Activated CD8-positive, alpha-beta T cell treated with anti-CD3 and anti-CD28 coated beads, Interleukin-2, amount 10 ng/mL, durations not matched to agents 7 days and 5 days (primary cell): ENCODE measurements at regions not wholly inside any gene's neighbourhood (a gene's known extent, or its start where the extent isn't known, plus 50 kb on each side); places are given as distances from the start of the nearest gene placed in this dataset. TPM values are rescaled to one million over a fixed set of nuclear protein-coding genes. Genes with fewer than 3 reads are reported as not detected.

Experiments used
- ATAC-seq: fragments of 150-1000 bp; cut with Tn5 transposase; one replicate; pipeline ENCODE4 v1.10.0; 2021; ENCODE audit warnings: moderate library complexity
- CTCF ChIA-PET: fragments of 350-600 bp; sonication (Branson Sonifier 250); formaldehyde crosslinking; loops from one replicate; lab custom pipeline; 2021; ENCODE audit warnings: antibody characterized with exemption; lab: Charles Lee
- POLR2A ChIA-PET: fragments of 350-600 bp; sonication (Branson Sonifier 250); formaldehyde crosslinking; loops from one replicate; lab custom pipeline; 2021; ENCODE audit warnings: antibody characterized with exemption; lab: Charles Lee
- DNase-seq: peaks from one replicate; pipeline ENCODE4 v3.0.0-alpha.2; 2020
- H3K27ac Mint-ChIP-seq: one replicate; pipeline ENCODE4 v1.8.0; 2021; ENCODE audit warnings: mild to moderate bottlenecking, mixed read lengths
- H3K27me3 Mint-ChIP-seq: one replicate; pipeline ENCODE4 v1.8.0; 2021; ENCODE audit warnings: low read depth, mixed read lengths
- H3K36me3 Mint-ChIP-seq: one replicate; pipeline ENCODE4 v1.8.0; 2021; ENCODE audit warnings: low read depth, mixed read lengths
- H3K4me1 Mint-ChIP-seq: one replicate; pipeline ENCODE4 v1.8.0; 2021; ENCODE audit warnings: low read depth, mixed read lengths
- H3K4me3 Mint-ChIP-seq: one replicate; pipeline ENCODE4 v1.8.0; 2021; ENCODE audit warnings: mild to moderate bottlenecking, mixed read lengths
- H3K9me3 Mint-ChIP-seq: one replicate; pipeline ENCODE4 v1.8.0; 2022; ENCODE audit warnings: mixed read lengths; ENCODE audit not compliant: insufficient read depth
- microRNA-seq: library from miRNA; unstranded; fragments of <30 nt; microRNA quantifications from one replicate; pipeline ENCODE4 v1.2.0, GENCODE V29; 2022

GRCh38 chr15:62988701-62989100 lies 53.8 kb upstream of the TPM1 start:
- Mint-ChIP-seq H3K36me3 (no peaks in the 10 kb centered on the region), H3K4me3 (no peak overlapping the region), H3K27ac (no peak overlapping the region), H3K4me1 (no peaks in the 10 kb centered on the region), H3K9me3 (no peaks in the 10 kb centered on the region), H3K27me3 (peaks cover 19% of the 10 kb centered on the region)
- DNase-seq, result no peak
- no peak for ATAC-seq
- ChIA-PET POLR2A (no interaction called here), CTCF (no interaction called here)

- H3K27ac Mint-ChIP-seq, result no peak overlapping the region
- DNase-seq, result no peak
- H3K9me3 Mint-ChIP-seq, result no peaks in the 10 kb centered on the region
- no peak for ATAC-seq
- POLR2A ChIA-PET, result no interaction called here
- CTCF ChIA-PET, result no interaction called here
- no peaks in the 10 kb centered on the region for H3K4me1 Mint-ChIP-seq
- peaks cover 19% of the 10 kb centered on the region for H3K27me3 Mint-ChIP-seq
- H3K36me3 Mint-ChIP-seq, result no peaks in the 10 kb centered on the region
- no peak overlapping the region for H3K4me3 Mint-ChIP-seq
Measured at GRCh38 chr15:62989366-62990055, 53.0 kb upstream of the TPM1 start.

- ChIA-PET CTCF (no interaction called here), POLR2A (no interaction called here)
- Mint-ChIP-seq H3K27ac (no peak overlapping the region), H3K9me3 (no peaks in the 10 kb centered on the region), H3K4me1 (no peaks in the 10 kb centered on the region), H3K36me3 (no peaks in the 10 kb centered on the region), H3K27me3 (peaks cover 12% of the 10 kb centered on the region), H3K4me3 (no peak overlapping the region)
- no peak for ATAC-seq
- no peak for DNase-seq
Measured at GRCh38 chr15:62991698-62992097, 50.8 kb upstream of the TPM1 start.

GRCh38 chr15:62992302-62992701 lies 50.2 kb upstream of the TPM1 start:
- H3K36me3 Mint-ChIP-seq, result no peaks in the 10 kb centered on the region
- ChIA-PET POLR2A (no interaction called here), CTCF (no interaction called here)
- ATAC-seq (no peak), DNase-seq (no peak)
- H3K9me3 Mint-ChIP-seq, result no peaks in the 10 kb centered on the region
- H3K27me3 Mint-ChIP-seq, result peaks cover 12% of the 10 kb centered on the region
- H3K4me3 Mint-ChIP-seq, result no peak overlapping the region
- no peak overlapping the region for H3K27ac Mint-ChIP-seq
- H3K4me1 Mint-ChIP-seq, result no peaks in the 10 kb centered on the region

Small RNA genes lying in the stretch of these regions (microRNA-seq; reads per million reads assigned to microRNA genes)
- gene MIR190A (4.6 reads per million), gene MIR6085 (not detected), gene MIR8067 (not detected)
